Activated B cell treated with CpG ODN at 0.5 μM for 24 hours (primary cell): ENCODE measurements at regions not wholly inside any gene's neighbourhood (a gene's known extent, or its start where the extent isn't known, plus 50 kb on each side); places are given as distances from the start of the nearest gene placed in this dataset.

Source experiments
- ATAC-seq: fragments of 200-7000 bp; cut with Tn5 transposase; one replicate; pipeline ENCODE4 v1.10.0; 2021; ENCODE audit warnings: low read depth, mild to moderate bottlenecking, moderate library complexity
- CTCF ChIA-PET: fragments of 350-600 bp; sonication (Branson Sonifier 250); formaldehyde crosslinking; loops from one replicate; lab custom pipeline; 2021; ENCODE audit warnings: antibody characterized with exemption; lab: Charles Lee
- POLR2A ChIA-PET: fragments of 350-600 bp; sonication (Branson Sonifier 250); formaldehyde crosslinking; loops from one replicate; lab custom pipeline; 2021; ENCODE audit warnings: antibody characterized with exemption; lab: Charles Lee
- DNase-seq: peaks from one replicate; pipeline ENCODE4 v3.0.0; 2022
- H3K27ac Mint-ChIP-seq: one replicate; pipeline ENCODE4 v1.8.0; 2020; ENCODE audit warnings: mixed read lengths
- H3K27me3 Mint-ChIP-seq: one replicate; pipeline ENCODE4 v1.8.0; 2021; ENCODE audit warnings: mixed read lengths
- H3K36me3 Mint-ChIP-seq: one replicate; pipeline ENCODE4 v1.8.0; 2021; ENCODE audit warnings: low read depth, mixed read lengths
- H3K4me1 Mint-ChIP-seq: one replicate; pipeline ENCODE4 v1.8.0; 2021; ENCODE audit warnings: mixed read lengths
- H3K4me3 Mint-ChIP-seq: one replicate; pipeline ENCODE4 v1.8.0; 2020; ENCODE audit warnings: mild to moderate bottlenecking, mixed read lengths
- H3K9me3 Mint-ChIP-seq: one replicate; pipeline ENCODE4 v1.8.0; 2020; ENCODE audit warnings: mixed read lengths
- CTCF ChIP-seq: fragments of 200-600 bp; IDR thresholded peaks from one replicate; pipeline ENCODE4 v1.8.0; 2022; ENCODE audit warnings: antibody characterized with exemption, mild to moderate bottlenecking
- intact Hi-C: fragments of 100-400 bp; cut with micrococcal nuclease; formaldehyde crosslinking; loops from one replicate; pipeline ENCODE4 v1.15.1; 2024

GRCh38 chr6:43996618-43997344 is 130.5 kb downstream of the MRPL14 start:
- H3K4me3 Mint-ChIP-seq, result no peak overlapping the region
- H3K9me3 Mint-ChIP-seq, result no peaks in the 10 kb centered on the region
- no peak for DNase-seq
- POLR2A ChIA-PET, result no interaction called here
- CTCF ChIA-PET, result no interaction called here
- no peaks in the 10 kb centered on the region for H3K36me3 Mint-ChIP-seq
- ATAC-seq, result no peak
- H3K27ac Mint-ChIP-seq, result no peak overlapping the region
- TF ChIP-seq CTCF, result no peak
- intact Hi-C loops, result no loop called here
- H3K27me3 Mint-ChIP-seq, result peaks cover 11% of the 10 kb centered on the region
- H3K4me1 Mint-ChIP-seq, result peaks cover 12% of the 10 kb centered on the region

- H3K9me3 Mint-ChIP-seq, result no peaks in the 10 kb centered on the region
Measured at GRCh38 chr6:43995137-43995536, 132.1 kb downstream of the MRPL14 start.

GRCh38 chr6:43993881-43994523 is 133.2 kb downstream of the MRPL14 start:
- H3K4me3 Mint-ChIP-seq, result no peak overlapping the region
- no peak overlapping the region for H3K27ac Mint-ChIP-seq
- no peak for ATAC-seq
- no peaks in the 10 kb centered on the region for H3K9me3 Mint-ChIP-seq
- intact Hi-C loops, result no loop called here
- no peak for DNase-seq
- peaks cover 3% of the 10 kb centered on the region for H3K27me3 Mint-ChIP-seq
- peaks cover 3% of the 10 kb centered on the region for H3K4me1 Mint-ChIP-seq
- ChIA-PET CTCF (no interaction called here), POLR2A (no interaction called here)
- no peak for TF ChIP-seq CTCF
- H3K36me3 Mint-ChIP-seq, result no peaks in the 10 kb centered on the region

More at GRCh38 chr6:43995137-43995536, 132.1 kb downstream of the MRPL14 start:
- intact Hi-C loops, result no loop called here
- Mint-ChIP-seq H3K4me1 (peaks cover 5% of the 10 kb centered on the region), H3K36me3 (no peaks in the 10 kb centered on the region), H3K27ac (no peak overlapping the region), H3K4me3 (no peak overlapping the region), H3K27me3 (peaks cover 5% of the 10 kb centered on the region)
- ChIA-PET CTCF (no interaction called here), POLR2A (no interaction called here)
- DNase-seq (no peak), ATAC-seq (no peak)
- no peak for TF ChIP-seq CTCF

- H3K4me1 Mint-ChIP-seq, result peaks cover 3% of the 10 kb centered on the region
- H3K36me3 Mint-ChIP-seq, result no peaks in the 10 kb centered on the region
- TF ChIP-seq CTCF, result no peak
- intact Hi-C loops, result no loop called here
- ChIA-PET POLR2A (no interaction called here), CTCF (no interaction called here)
- no peak overlapping the region for H3K27ac Mint-ChIP-seq
- DNase-seq (no peak), ATAC-seq (no peak)
- no peak overlapping the region for H3K4me3 Mint-ChIP-seq
- H3K9me3 Mint-ChIP-seq, result no peaks in the 10 kb centered on the region
- H3K27me3 Mint-ChIP-seq, result peaks cover 3% of the 10 kb centered on the region
Measured at GRCh38 chr6:43992783-43993644, 134.2 kb downstream of the MRPL14 start.
